Choroid plexus epithelial cell (primary cell): ENCODE measurements at regions not wholly inside any gene's neighbourhood (a gene's known extent, or its start where the extent isn't known, plus 50 kb on each side); places are given as distances from the start of the nearest gene placed in this dataset.

Experiments
- DNase-seq: peaks from one replicate; pipeline ENCODE4 v3.0.0-alpha.2; 2010; ENCODE audit warnings: low read depth
- H3K4me3 ChIP-seq: 2 replicates; pipeline ENCODE4 v1.5.1; 2011; ENCODE audit warnings: low read depth, mild to moderate bottlenecking, control low read depth, low read length, moderate library complexity
- CTCF ChIP-seq: conservative IDR thresholded peaks from 2 replicates; pipeline ENCODE4 v1.5.1; 2011; ENCODE audit warnings: low read depth, mild to moderate bottlenecking, control low read depth, inconsistent platforms, low read length, moderate library complexity

- TF ChIP-seq CTCF = no peak
- DNase-seq = peak; percentile 74
- H3K4me3 ChIP-seq = no peak overlapping the region
These were observed 315.6 kb downstream of the GPAT3 start for GRCh38 chr4:83851261-83852084.

- no peak overlapping the region for H3K4me3 ChIP-seq
- DNase-seq = peak; percentile 39
- TF ChIP-seq CTCF = no peak
These were observed 314.5 kb downstream of the GPAT3 start for GRCh38 chr4:83850435-83850834.

- no peak for TF ChIP-seq CTCF
- no peak for DNase-seq
- no peak overlapping the region for H3K4me3 ChIP-seq
These were observed 310.4 kb downstream of the GPAT3 start for GRCh38 chr4:83846193-83846830.

GRCh38 chr4:83839615-83840014 is 303.7 kb downstream of the GPAT3 start:
- no peak for TF ChIP-seq CTCF
- no peak overlapping the region for H3K4me3 ChIP-seq
- no peak for DNase-seq

GRCh38 chr4:83837614-83838308 is 301.9 kb downstream of the GPAT3 start:
- no peak for DNase-seq
- TF ChIP-seq CTCF = no peak
- no peak overlapping the region for H3K4me3 ChIP-seq

- no peak for DNase-seq
- H3K4me3 ChIP-seq = no peak overlapping the region
- TF ChIP-seq CTCF = no peak
These were observed 298.0 kb downstream of the GPAT3 start for GRCh38 chr4:83833920-83834319.
